ENCODE measurements at regions not wholly inside any gene's neighbourhood (a gene's known extent, or its start where the extent isn't known, plus 50 kb on each side); places are given as distances from the start of the nearest gene placed in this dataset.
"Not testable (repeated sequence)": the region's sequence is repeated elsewhere in the genome, so short reads cannot be mapped to it uniquely, and the experiment has no call there.

- no peak for DNase-seq
Measured at GRCh38 chr7:130948822-130949221, 214.8 kb upstream of the KLF14 start.

GRCh38 chr7:130949550-130949949, 215.5 kb upstream of the KLF14 start:
- DNase-seq = no peak

- no peak for DNase-seq
Measured at GRCh38 chr7:130950054-130950453, 216.0 kb upstream of the KLF14 start.

DNA sequence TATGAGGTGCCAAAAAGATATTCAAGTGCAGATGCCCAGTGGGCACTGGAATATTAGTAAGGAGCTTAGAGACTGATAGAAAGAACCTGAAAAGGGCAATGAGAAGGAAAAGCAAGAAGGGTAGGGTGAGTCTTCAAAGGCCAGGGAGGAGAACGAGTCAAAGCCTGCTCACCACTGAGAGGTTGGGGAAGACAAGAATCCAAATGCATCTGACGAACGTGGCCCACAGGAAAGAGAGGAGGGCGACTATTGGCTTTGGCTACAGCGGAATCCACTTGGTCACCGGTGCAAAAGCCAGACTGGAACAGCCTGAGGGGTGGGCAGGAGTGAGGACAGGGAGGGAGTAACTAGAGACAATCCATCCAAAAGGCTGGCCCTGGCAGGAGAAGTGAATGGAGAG, 216.7 kb upstream of the KLF14 start:
- no peak for DNase-seq

GRCh38 chr7:130951303-130951975, 217.4 kb upstream of the KLF14 start:
- no peak for DNase-seq

GRCh38 chr7:130951976-130952876, 218.2 kb upstream of the KLF14 start:
- DNase-seq = no peak

DNA sequence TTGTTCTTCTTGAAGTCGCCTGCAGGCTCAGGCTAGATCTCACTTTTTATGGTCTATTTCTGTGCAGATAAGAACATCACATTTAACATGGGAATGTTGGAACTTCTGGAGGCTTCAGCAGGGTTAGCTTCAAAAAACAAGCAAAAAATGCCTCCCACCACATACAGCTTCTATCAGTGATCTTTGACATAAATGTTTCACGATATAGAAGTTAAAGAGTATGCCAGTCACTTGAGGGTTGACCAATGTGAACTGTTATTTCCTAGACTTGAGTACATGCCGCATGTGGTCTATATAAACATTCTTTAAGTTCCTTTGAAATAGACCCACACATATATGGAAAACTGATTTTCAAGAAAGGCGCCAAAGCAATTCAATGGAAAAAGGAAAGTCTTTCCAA, 219.2 kb upstream of the KLF14 start:
- DNase-seq = no peak

- no peak for DNase-seq
Measured at GRCh38 chr7:130954918-130955564, 221.0 kb upstream of the KLF14 start.

DNA sequence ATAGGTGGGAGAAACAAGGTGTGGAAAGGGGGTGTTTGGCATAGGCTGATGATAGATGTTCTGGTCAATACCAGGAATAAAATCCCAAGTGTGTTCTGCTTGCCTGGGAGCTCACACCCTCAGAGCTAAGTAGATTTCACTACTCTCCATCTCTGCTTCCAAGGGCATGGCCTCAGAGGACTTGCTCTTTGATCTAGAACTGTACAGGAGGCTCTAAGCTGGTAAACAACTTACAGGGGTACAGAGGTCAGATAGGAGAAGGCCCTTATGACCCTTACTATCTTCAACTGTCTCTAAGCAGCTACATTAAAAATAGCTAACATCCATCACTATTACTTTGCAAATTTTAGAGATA, 221.5 kb upstream of the KLF14 start:
- no peak for DNase-seq

- no peak for DNase-seq
Measured at GRCh38 chr7:130956417-130957136, 222.6 kb upstream of the KLF14 start.

DNA sequence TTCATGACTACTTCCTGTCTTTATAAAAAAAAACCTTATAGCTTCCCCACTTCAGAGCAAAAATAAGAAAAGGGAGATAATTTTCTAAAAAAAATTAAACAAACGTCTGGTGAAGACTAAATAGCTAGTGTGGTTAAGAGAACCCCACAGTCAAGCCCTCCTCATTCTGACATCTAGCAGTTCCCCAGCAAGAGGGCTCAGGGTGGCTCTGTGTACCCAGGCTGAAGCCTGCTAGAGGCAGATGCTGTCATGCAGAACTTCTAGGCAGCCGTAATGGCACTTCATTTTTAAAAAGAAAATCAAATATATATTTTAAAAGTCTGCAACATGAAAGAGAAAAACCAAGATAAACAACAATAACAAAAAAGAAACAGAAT, 223.1 kb upstream of the KLF14 start:
- no peak for DNase-seq

DNA sequence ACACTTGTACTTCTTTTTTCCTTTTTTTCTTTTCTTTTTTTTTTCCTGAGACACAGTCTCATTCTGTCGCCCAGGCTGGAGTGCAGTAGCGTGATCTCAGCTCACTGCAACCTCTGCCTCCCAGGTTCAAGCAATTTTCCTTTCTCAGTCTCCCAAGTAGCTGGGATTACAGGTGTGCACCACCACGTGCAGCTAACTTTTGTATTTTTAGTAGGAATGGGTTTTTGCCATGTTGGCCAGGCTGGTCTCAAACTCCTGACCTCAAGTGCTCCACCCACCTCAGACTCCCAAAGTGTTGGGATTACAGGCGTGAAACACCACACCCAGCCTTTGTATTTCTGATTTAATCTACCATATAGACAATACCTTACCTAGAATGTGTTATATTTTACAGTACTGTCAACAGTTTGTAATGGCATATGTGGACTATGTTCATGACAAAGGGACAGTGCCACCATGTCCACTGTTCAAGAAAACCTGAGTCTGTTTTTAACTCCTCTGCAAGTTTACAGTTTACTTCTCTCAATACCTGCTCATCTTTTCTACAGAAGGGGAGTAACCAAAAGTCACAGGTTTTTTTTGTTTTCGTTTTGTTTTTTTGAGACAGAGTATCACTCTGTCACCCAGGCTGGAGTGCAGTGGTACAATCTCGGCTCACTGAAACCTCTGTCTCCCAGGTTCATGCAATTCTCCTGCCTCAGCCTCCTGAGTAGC, 223.9 kb upstream of the KLF14 start:
- DNase-seq = not testable (repeated sequence)

DNA sequence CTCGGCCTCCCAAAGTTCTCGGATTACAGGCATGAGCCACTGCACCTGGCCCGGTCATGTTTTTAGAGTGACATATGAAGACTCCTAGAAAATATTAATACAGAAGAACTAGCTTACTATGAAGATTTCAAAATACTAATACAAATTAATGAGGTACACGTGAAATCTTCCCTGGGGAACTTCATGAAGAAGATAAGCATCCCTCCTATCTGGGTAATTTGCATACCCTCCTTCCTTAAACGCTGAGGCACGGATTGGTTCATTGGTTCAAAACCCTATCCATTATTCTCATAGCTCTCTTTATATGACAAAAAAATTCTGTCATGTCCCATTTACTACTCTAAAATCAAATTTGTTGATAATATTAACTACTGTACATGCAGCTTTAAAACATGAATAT, 224.8 kb upstream of the KLF14 start:
- DNase-seq = no peak

- DNase-seq = no peak
Measured at GRCh38 chr7:130959743-130960207, 225.8 kb upstream of the KLF14 start.

DNA sequence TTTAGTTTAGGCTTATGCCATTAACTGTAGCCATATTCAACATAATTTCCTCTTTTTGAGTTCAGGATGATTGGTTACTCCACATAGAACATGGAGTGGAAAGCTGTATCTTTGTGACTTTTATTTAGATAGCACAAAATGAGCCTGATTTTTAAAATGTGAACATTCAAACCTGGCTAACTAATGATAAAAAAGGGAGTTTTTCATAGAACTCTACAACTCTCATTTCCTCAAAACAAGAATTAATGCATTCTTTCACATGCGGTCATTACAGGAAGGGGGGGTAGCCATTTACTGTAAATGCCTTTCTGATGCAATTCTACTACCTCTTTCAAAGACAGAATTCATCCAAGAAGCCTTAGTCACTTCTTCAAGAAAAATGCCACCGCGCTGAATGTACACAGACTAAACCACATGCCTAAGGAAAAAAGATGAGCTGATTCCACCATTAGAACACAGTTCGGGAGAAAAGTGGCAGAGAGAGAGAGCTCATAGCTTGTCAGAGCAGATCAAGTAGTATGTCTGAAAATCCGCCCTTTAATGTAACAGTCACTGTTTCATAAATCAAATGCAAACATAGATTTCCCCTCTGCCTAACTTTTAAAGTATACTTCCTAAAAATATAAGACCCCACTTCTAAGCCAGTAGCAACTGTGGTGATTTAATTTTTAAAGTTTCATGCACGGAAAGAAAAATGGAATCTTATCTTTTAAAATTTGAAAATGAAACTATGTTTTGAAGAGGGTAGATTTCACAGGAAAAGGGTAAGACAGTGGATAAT, 226.4 kb upstream of the KLF14 start:
- DNase-seq = no peak

GRCh38 chr7:130961128-130961601, 227.2 kb upstream of the KLF14 start:
- DNase-seq = no peak

DNA sequence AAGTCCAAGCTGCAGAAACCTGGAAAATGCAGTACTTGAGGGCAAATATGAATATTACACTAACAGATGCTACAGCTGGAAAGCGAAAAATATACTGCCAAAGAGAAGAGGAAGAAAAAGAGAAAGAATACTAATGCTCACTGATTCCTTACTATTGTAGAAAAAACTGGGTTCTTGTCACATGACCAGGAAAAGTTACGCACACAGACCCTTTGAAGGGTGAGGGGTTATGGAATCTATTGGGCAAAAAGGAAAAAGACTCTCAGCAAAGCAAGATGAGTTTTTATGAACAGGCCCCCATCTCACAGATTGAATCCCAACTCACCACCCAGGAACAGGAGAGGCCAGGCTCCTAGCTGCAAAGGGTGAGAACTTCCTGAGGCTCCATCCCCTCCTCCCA, 228.1 kb upstream of the KLF14 start:
- no peak for DNase-seq

DNA sequence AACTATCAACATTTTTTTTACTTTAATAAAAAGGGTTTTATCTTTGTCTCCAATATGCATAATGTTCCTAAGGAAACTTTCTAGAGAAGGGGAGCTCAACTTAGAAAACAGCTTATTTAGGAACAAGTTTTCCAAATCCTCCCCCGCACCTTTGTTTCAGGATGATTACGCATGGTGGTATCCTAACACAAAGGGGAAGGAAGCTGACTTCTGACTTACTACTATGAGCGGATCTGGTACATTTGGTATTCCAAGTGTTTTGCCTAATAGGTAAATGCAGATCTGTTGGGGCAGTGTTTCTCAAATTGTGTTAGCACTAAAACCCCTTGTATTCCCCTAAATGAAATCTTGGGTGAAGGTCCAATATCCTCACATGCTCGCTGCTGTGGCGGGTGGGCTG, 229.3 kb upstream of the KLF14 start:
- DNase-seq = no peak

DNA sequence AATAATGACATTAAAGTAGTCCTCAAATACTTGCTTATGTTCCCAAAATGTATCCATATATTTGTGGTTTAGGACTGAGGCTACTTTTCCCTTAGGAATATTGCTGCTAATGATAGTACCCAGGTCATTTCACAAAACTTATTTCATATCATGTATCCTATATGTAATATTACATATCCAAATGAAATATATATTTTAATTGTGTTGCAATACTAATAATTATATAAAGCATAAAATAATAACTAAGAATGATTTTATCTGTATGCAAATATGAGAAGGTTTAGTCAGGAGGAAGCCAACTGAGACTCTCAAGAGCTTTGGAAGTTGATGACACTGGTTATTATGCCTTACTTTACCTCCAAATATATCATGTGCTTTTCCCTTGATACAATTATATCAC, 231.5 kb upstream of the KLF14 start:
- DNase-seq = no peak

- DNase-seq = no peak
Measured at GRCh38 chr7:130966246-130967009, 232.4 kb upstream of the KLF14 start.

GRCh38 chr7:130970196-130970595, 236.2 kb upstream of the KLF14 start:
- no peak for DNase-seq

Data from femur (tissue), 1 donor.